SK-N-SH (cell line): ENCODE measurements at regions not wholly inside any gene's neighbourhood (a gene's known extent, or its start where the extent isn't known, plus 50 kb on each side); places are given as distances from the start of the nearest gene placed in this dataset.

Experiments used
- CTCF ChIA-PET: fragments of 300-600, 350-600 bp; formaldehyde crosslinking; extraction: SDS; loops from one replicate; lab custom pipeline; 2021; lab: Yijun Ruan, JAX
- POLR2A ChIA-PET: fragments of 350-600 bp; sonication (Branson Sonifier 250); formaldehyde crosslinking; extraction: SDS; loops from one replicate; lab custom pipeline; 2020; ENCODE audit warnings: antibody characterized with exemption, inconsistent platforms; lab: Yijun Ruan, JAX
- DNase-seq: peaks from one replicate; pipeline ENCODE4 v3.0.0; 2012
- H2AFZ ChIP-seq: fragments of 200-600 bp; sonication (generic); 2 replicates; pipeline ENCODE4 v1.8.1; 2016; ENCODE audit warnings: antibody characterized with exemption, mild to moderate bottlenecking, low read depth
- H3F3A ChIP-seq: fragments of 200-600 bp; sonication (generic); replicated peaks from 2 replicates; pipeline ENCODE3; 2016; ENCODE audit warnings: antibody characterized with exemption, mild to moderate bottlenecking; ENCODE audit not compliant: insufficient read depth
- H3K27ac ChIP-seq, 2 experiments: fragments of 200-500 bp in 1 of 2; fragments of 200-600 bp in 1 of 2; sonication (Bioruptor generic) in 1 of 2; sonication (generic), shearing (Covaris generic) in 1 of 2; 2 replicates each; pipeline versions ENCODE4 v1.5.1 to v1.6.1; 2014 to 2016; ENCODE audit warnings: low read depth in 2 of 2, inconsistent platforms in 1 of 2, low read length in 1 of 2, mild to moderate bottlenecking in 1 of 2, mixed read lengths in 1 of 2
- H3K27me3 ChIP-seq: fragments of 200-600 bp; sonication (generic), shearing (Covaris generic); 2 replicates; pipeline ENCODE4 v1.6.1; 2016; ENCODE audit warnings: mixed run types; ENCODE audit not compliant: insufficient read depth
- H3K36me3 ChIP-seq, 2 experiments: fragments of 200-500 bp in 1 of 2; fragments of 200-600 bp in 1 of 2; sonication (Bioruptor generic) in 1 of 2; sonication (generic) in 1 of 2; replicated peaks in 1 of 2; 2 replicates each; pipeline versions ENCODE3 to v1.5.1; 2014 to 2016; ENCODE audit warnings: low read length in 1 of 2, mild to moderate bottlenecking in 1 of 2; ENCODE audit not compliant: insufficient read depth in 2 of 2, control insufficient read depth in 1 of 2
- H3K4me1 ChIP-seq, 2 experiments: fragments of 200-500 bp in 1 of 2; fragments of 200-600 bp in 1 of 2; sonication (Bioruptor generic) in 1 of 2; sonication (generic), shearing (Covaris generic) in 1 of 2; 2 replicates each; pipeline versions ENCODE4 v1.5.1 to v1.6.1; 2014 to 2016; ENCODE audit warnings: low read depth in 1 of 2, low read length in 1 of 2, mixed run types in 1 of 2; ENCODE audit not compliant: insufficient read depth in 2 of 2, control insufficient read depth in 1 of 2
- H3K4me2 ChIP-seq: fragments of 200-600 bp; sonication (generic), shearing (Covaris generic); 2 replicates; pipeline ENCODE4 v1.6.1; 2017; ENCODE audit warnings: mixed run types
- H3K4me3 ChIP-seq, 2 experiments: fragments of 200-500 bp in 1 of 2; fragments of 200-600 bp in 1 of 2; sonication (Bioruptor generic) in 1 of 2; sonication (generic), shearing (Covaris generic) in 1 of 2; 2 replicates each; pipeline versions ENCODE4 v1.5.1 to v1.8.1; 2014 to 2016; ENCODE audit warnings: low read depth in 2 of 2, inconsistent platforms in 1 of 2, low read length in 1 of 2, mild to moderate bottlenecking in 1 of 2, mixed read lengths in 1 of 2, moderate library complexity in 1 of 2
- H3K79me2 ChIP-seq: fragments of 200-600 bp; sonication (generic); 2 replicates; pipeline ENCODE4 v1.8.1; 2017; ENCODE audit warnings: mild to moderate bottlenecking; ENCODE audit not compliant: insufficient read depth
- H3K9ac ChIP-seq: fragments of 200-600 bp; sonication (generic); 2 replicates; pipeline ENCODE4 v1.6.1; 2017; ENCODE audit warnings: mixed run types
- H3K9me2 ChIP-seq: fragments of 200-600 bp; sonication (generic); 2 replicates; pipeline ENCODE4 v1.6.1; 2017; ENCODE audit warnings: mixed run types
- H3K9me3 ChIP-seq: fragments of 200-600 bp; sonication (generic); 2 replicates; pipeline ENCODE4 v1.6.1; 2017; ENCODE audit warnings: mixed run types, mild to moderate bottlenecking, moderate library complexity
- H4K20me1 ChIP-seq: fragments of 200-600 bp; sonication (generic); 2 replicates; pipeline ENCODE4 v1.6.1; 2017; ENCODE audit warnings: mild to moderate bottlenecking, mixed run types; ENCODE audit not compliant: insufficient read depth
- FOXM1 ChIP-seq: IDR thresholded peaks from 2 replicates; pipeline ENCODE4 v1.4.0; 2012; ENCODE audit warnings: low read depth, mild to moderate bottlenecking
- GABPA ChIP-seq: IDR thresholded peaks from 2 replicates; pipeline ENCODE4 v1.4.0; 2012; ENCODE audit warnings: low read depth, mild to moderate bottlenecking
- IRF3 ChIP-seq: fragments of 150-350 bp; IDR thresholded peaks from 2 replicates; pipeline ENCODE4 v1.6.1; 2016; ENCODE audit warnings: mild to moderate bottlenecking, low read depth, low read length
- JUND ChIP-seq: IDR thresholded peaks from 2 replicates; pipeline ENCODE4 v1.4.0; 2012
- PBX3 ChIP-seq: IDR thresholded peaks from 2 replicates; pipeline ENCODE4; 2012
- RFX5 ChIP-seq: IDR thresholded peaks from 2 replicates; pipeline ENCODE4 v1.6.1; 2012; ENCODE audit warnings: mild to moderate bottlenecking, improper control_type of control experiment, low read length
- SMC3 ChIP-seq: IDR thresholded peaks from 2 replicates; pipeline ENCODE4 v1.6.1; 2012; ENCODE audit warnings: low read depth, low read length, improper control_type of control experiment
- TEAD4 ChIP-seq: IDR thresholded peaks from 2 replicates; pipeline ENCODE4 v1.4.0; 2012; ENCODE audit warnings: mild to moderate bottlenecking, borderline replicate concordance; ENCODE audit not compliant: insufficient read depth
- YY1 ChIP-seq: IDR thresholded peaks from 2 replicates; pipeline ENCODE4 v1.4.0; 2012; ENCODE audit warnings: low read depth, mild to moderate bottlenecking
- WGBS: methylation state at CpG from one replicate; pipeline ENCODE4 v1.1.6; 2017; ENCODE audit warnings: low lambda C conversion rate; 5-methylcytosine and 5-hydroxymethylcytosine counted together
- TF ChIP-seq, protein P1 (sequence below): IDR thresholded peaks from 2 replicates; pipeline ENCODE4 v1.4.0; 2012; ENCODE audit warnings: low read depth, borderline replicate concordance
- TF ChIP-seq, protein P2 (sequence below): IDR thresholded peaks from 2 replicates; pipeline ENCODE4 v1.4.0; 2012; ENCODE audit warnings: low read depth

- Histone ChIP-seq H3K4me2 (no peak overlapping the region), H3K9me2 (no peaks in the 10 kb centered on the region), H3K79me2 (no peaks in the 10 kb centered on the region), H3K4me3 (no peak overlapping the region), H2AFZ (no peak overlapping the region), H3K27ac (no peak overlapping the region), H3K27me3 (no peaks in the 10 kb centered on the region), H3K36me3 (no peaks in the 10 kb centered on the region), H3F3A (no peaks in the 10 kb centered on the region), H3K4me1 (no peaks in the 10 kb centered on the region), H4K20me1 (no peaks in the 10 kb centered on the region), H3K9me3 (no peaks in the 10 kb centered on the region), H3K9ac (no peak overlapping the region)
- no peak for DNase-seq
- WGBS: 0% methylated on average over 2 of the region's 2 CpGs
- ChIA-PET CTCF (no interaction called here), POLR2A (no interaction called here)
- TF ChIP-seq TEAD4 (no peak), SMC3 (no peak)
- TF ChIP-seq, protein P1, sequence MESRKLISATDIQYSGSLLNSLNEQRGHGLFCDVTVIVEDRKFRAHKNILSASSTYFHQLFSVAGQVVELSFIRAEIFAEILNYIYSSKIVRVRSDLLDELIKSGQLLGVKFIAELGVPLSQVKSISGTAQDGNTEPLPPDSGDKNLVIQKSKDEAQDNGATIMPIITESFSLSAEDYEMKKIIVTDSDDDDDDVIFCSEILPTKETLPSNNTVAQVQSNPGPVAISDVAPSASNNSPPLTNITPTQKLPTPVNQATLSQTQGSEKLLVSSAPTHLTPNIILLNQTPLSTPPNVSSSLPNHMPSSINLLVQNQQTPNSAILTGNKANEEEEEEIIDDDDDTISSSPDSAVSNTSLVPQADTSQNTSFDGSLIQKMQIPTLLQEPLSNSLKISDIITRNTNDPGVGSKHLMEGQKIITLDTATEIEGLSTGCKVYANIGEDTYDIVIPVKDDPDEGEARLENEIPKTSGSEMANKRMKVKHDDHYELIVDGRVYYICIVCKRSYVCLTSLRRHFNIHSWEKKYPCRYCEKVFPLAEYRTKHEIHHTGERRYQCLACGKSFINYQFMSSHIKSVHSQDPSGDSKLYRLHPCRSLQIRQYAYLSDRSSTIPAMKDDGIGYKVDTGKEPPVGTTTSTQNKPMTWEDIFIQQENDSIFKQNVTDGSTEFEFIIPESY: no peak
Observed at GRCh38 chrX:148284821-148285220, 215.6 kb upstream of the AFF2 start.

DNA sequence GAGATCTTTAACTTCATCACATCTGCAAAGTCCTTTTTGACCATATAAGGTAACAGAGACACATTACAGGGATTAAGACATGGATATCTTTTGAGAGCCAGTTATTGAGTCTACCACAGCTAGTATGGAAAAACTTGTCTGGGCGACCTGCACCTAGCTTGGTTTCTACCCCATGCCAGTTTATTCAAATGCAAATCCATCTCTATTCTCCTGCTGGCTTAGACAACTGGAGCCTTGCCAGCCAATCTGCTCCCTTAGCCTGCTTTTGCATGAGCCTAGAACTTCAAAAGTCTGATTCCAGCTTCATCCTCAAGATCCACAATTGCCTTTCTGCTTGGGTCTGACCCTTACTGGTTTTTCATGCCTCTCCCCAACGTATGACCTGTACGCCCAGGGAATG is 212.0 kb upstream of the AFF2 start:
- Histone ChIP-seq H3K9me2 (no peaks in the 10 kb centered on the region), H3K9me3 (no peaks in the 10 kb centered on the region), H3K9ac (no peak overlapping the region), H3K4me2 (no peak overlapping the region), H3K27ac (no peak overlapping the region), H3K4me1 (no peaks in the 10 kb centered on the region), H3K79me2 (no peaks in the 10 kb centered on the region), H3K27me3 (no peaks in the 10 kb centered on the region), H3K36me3 (no peaks in the 10 kb centered on the region), H3F3A (no peaks in the 10 kb centered on the region), H2AFZ (no peak overlapping the region), H3K4me3 (no peak overlapping the region), H4K20me1 (no peaks in the 10 kb centered on the region)
- TF ChIP-seq, protein P2, sequence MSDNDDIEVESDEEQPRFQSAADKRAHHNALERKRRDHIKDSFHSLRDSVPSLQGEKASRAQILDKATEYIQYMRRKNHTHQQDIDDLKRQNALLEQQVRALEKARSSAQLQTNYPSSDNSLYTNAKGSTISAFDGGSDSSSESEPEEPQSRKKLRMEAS: no peak
- TF ChIP-seq IRF3 (no peak), RFX5 (no peak), PBX3 (no peak), GABPA (no peak), JUND (no peak), YY1 (no peak), FOXM1 (no peak)
- DNase-seq: no peak
- 2% methylated on average over 3 of the region's 3 CpGs for WGBS
- ChIA-PET CTCF (no interaction called here), POLR2A (no interaction called here)
